ENCODE measurements at regions not wholly inside any gene's neighbourhood (a gene's known extent, or its start where the extent isn't known, plus 50 kb on each side); places are given as distances from the start of the nearest gene placed in this dataset.

DNA sequence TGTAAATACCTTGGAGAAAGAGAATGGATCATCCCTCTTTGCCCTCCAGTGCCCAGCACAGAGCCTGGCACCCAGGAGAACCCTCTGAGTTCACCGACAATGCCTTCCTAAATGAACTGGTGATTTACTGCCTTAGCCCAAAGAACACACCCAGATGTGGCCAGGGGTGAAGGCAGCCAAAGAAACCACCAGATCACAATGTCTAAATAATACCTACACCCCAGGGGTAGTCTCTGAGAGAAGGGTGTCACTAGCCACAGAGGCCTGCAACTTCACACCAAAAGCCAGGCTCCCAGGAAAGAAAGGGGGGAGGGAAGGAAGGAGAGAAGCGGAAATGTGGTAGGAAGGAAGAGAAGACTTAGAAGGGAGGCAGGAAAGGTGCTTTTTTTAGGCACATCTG, 65.7 kb downstream of the RPL27A start:
- TF ChIP-seq, protein P1, sequence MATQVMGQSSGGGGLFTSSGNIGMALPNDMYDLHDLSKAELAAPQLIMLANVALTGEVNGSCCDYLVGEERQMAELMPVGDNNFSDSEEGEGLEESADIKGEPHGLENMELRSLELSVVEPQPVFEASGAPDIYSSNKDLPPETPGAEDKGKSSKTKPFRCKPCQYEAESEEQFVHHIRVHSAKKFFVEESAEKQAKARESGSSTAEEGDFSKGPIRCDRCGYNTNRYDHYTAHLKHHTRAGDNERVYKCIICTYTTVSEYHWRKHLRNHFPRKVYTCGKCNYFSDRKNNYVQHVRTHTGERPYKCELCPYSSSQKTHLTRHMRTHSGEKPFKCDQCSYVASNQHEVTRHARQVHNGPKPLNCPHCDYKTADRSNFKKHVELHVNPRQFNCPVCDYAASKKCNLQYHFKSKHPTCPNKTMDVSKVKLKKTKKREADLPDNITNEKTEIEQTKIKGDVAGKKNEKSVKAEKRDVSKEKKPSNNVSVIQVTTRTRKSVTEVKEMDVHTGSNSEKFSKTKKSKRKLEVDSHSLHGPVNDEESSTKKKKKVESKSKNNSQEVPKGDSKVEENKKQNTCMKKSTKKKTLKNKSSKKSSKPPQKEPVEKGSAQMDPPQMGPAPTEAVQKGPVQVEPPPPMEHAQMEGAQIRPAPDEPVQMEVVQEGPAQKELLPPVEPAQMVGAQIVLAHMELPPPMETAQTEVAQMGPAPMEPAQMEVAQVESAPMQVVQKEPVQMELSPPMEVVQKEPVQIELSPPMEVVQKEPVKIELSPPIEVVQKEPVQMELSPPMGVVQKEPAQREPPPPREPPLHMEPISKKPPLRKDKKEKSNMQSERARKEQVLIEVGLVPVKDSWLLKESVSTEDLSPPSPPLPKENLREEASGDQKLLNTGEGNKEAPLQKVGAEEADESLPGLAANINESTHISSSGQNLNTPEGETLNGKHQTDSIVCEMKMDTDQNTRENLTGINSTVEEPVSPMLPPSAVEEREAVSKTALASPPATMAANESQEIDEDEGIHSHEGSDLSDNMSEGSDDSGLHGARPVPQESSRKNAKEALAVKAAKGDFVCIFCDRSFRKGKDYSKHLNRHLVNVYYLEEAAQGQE (IDR thresholded peaks at IDR 0.05; ENCODE audit: insufficient read depth in 1 of 2, low read depth in 2 of 2, low read length in 2 of 2), result no peak
- TF ChIP-seq TAF1 (IDR thresholded peaks at IDR 0.05; ENCODE audit: borderline replicate concordance, insufficient read depth, low read length), result no peak
- TF ChIP-seq POLR2AphosphoS5 (IDR thresholded peaks at IDR 0.05; ENCODE audit: low read depth, low read length), result no peak
